ENCODE measurements at regions not wholly inside any gene's neighbourhood (a gene's known extent, or its start where the extent isn't known, plus 50 kb on each side); places are given as distances from the start of the nearest gene placed in this dataset.

DNA sequence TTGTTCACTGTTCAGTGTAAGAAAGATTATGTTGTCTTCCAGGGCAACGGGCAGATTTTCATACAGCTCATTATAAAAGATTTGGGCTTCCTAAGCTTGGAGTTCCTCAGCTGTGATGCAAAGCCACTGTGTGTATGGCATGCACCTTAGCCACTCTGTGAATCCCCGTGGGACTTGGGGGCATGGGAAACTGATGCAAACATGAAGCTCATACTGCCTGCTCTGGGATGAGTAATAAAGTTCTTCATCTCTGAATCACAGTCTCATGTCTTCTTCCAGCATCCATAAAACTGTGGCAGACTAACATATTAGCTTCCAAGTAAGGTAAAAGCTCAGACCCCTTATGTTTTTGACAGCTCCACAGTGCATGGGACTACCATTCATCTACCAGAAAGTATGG, 154.3 kb upstream of the RORA start:
- TF ChIP-seq POLR2AphosphoS5 (IDR thresholded peaks at IDR 0.05) = no peak
- TF ChIP-seq EZH2 (IDR thresholded peaks at IDR 0.05; ENCODE audit: borderline replicate concordance, insufficient read depth, low read length, poor library complexity, severe bottlenecking) = no peak
- no peak for TF ChIP-seq EP300 (conservative IDR thresholded peaks at IDR 0.05; ENCODE audit: poor library complexity, severe bottlenecking)
- no peak for TF ChIP-seq RAD21 (conservative IDR thresholded peaks at IDR 0.05)
- no peak for TF ChIP-seq SMC3 (conservative IDR thresholded peaks at IDR 0.05; ENCODE audit: poor library complexity)
- TF ChIP-seq, protein P1, sequence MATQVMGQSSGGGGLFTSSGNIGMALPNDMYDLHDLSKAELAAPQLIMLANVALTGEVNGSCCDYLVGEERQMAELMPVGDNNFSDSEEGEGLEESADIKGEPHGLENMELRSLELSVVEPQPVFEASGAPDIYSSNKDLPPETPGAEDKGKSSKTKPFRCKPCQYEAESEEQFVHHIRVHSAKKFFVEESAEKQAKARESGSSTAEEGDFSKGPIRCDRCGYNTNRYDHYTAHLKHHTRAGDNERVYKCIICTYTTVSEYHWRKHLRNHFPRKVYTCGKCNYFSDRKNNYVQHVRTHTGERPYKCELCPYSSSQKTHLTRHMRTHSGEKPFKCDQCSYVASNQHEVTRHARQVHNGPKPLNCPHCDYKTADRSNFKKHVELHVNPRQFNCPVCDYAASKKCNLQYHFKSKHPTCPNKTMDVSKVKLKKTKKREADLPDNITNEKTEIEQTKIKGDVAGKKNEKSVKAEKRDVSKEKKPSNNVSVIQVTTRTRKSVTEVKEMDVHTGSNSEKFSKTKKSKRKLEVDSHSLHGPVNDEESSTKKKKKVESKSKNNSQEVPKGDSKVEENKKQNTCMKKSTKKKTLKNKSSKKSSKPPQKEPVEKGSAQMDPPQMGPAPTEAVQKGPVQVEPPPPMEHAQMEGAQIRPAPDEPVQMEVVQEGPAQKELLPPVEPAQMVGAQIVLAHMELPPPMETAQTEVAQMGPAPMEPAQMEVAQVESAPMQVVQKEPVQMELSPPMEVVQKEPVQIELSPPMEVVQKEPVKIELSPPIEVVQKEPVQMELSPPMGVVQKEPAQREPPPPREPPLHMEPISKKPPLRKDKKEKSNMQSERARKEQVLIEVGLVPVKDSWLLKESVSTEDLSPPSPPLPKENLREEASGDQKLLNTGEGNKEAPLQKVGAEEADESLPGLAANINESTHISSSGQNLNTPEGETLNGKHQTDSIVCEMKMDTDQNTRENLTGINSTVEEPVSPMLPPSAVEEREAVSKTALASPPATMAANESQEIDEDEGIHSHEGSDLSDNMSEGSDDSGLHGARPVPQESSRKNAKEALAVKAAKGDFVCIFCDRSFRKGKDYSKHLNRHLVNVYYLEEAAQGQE (IDR thresholded peaks at IDR 0.05; ENCODE audit: borderline replicate concordance) = no peak
- TF ChIP-seq MXI1 (conservative IDR thresholded peaks at IDR 0.05; ENCODE audit: poor library complexity, severe bottlenecking) = no peak
- TF ChIP-seq, protein P2, sequence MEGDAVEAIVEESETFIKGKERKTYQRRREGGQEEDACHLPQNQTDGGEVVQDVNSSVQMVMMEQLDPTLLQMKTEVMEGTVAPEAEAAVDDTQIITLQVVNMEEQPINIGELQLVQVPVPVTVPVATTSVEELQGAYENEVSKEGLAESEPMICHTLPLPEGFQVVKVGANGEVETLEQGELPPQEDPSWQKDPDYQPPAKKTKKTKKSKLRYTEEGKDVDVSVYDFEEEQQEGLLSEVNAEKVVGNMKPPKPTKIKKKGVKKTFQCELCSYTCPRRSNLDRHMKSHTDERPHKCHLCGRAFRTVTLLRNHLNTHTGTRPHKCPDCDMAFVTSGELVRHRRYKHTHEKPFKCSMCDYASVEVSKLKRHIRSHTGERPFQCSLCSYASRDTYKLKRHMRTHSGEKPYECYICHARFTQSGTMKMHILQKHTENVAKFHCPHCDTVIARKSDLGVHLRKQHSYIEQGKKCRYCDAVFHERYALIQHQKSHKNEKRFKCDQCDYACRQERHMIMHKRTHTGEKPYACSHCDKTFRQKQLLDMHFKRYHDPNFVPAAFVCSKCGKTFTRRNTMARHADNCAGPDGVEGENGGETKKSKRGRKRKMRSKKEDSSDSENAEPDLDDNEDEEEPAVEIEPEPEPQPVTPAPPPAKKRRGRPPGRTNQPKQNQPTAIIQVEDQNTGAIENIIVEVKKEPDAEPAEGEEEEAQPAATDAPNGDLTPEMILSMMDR (IDR thresholded peaks at IDR 0.05; ENCODE audit: poor library complexity, severe bottlenecking) = no peak
- no peak for TF ChIP-seq TAF1 (IDR thresholded peaks at IDR 0.05; ENCODE audit: low read depth)
- no peaks in the 10 kb centered on the region for H3F3A ChIP-seq (ENCODE audit: insufficient read depth, low read length, poor library complexity, severe bottlenecking)
- no peak overlapping the region for H2AFZ ChIP-seq (ENCODE audit: low read depth, low read length)
- H3K4me3 ChIP-seq (ENCODE audit: low read length) = no peak overlapping the region
- no peaks in the 10 kb centered on the region for H3K36me3 ChIP-seq (ENCODE audit: insufficient read depth, low read length)
- H3K4me2 ChIP-seq (ENCODE audit: low read length) = no peak overlapping the region
- H3K79me2 ChIP-seq (replicated peaks; ENCODE audit: insufficient read depth, low read length) = no peaks in the 10 kb centered on the region
- H3K9me3 ChIP-seq (ENCODE audit: low read length) = no peaks in the 10 kb centered on the region
- no peaks in the 10 kb centered on the region for H3K27me3 ChIP-seq (ENCODE audit: insufficient read depth, low read depth, low read length)
- H3K9me2 ChIP-seq (ENCODE audit: insufficient read depth, low read length) = no peaks in the 10 kb centered on the region
- no peaks in the 10 kb centered on the region for H4K20me1 ChIP-seq (ENCODE audit: insufficient read depth)
- no peak overlapping the region for H3K27ac ChIP-seq (ENCODE audit: low read length)
- H3K9ac ChIP-seq (ENCODE audit: low read length) = no peak overlapping the region

DNA sequence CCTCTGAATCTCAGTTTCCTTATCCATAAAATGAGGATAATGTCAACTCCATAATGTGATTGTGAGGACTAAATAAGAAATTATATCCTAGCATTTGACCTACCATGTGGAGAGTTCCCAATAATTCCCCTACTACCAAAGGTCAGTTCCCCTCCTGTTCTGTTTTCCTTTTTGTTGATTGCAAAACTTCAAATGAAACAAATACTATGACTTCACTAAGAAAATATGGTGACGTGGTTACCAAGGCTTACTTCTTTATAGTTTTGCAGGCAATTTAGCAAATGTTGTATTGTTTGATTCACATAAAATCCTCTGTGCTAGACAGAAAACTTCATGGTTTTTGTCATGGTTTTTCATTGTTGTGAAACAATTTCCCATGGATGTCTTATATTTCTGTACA, 153.8 kb upstream of the RORA start:
- Histone ChIP-seq H4K20me1 (ENCODE audit: insufficient read depth) (no peaks in the 10 kb centered on the region), H3K79me2 (replicated peaks; ENCODE audit: insufficient read depth, low read length) (no peaks in the 10 kb centered on the region), H2AFZ (ENCODE audit: low read depth, low read length) (no peak overlapping the region), H3K9me3 (ENCODE audit: low read length) (no peaks in the 10 kb centered on the region), H3K4me3 (ENCODE audit: low read length) (no peak overlapping the region), H3K9me2 (ENCODE audit: insufficient read depth, low read length) (no peaks in the 10 kb centered on the region), H3K9ac (ENCODE audit: low read length) (no peak overlapping the region), H3K4me2 (ENCODE audit: low read length) (no peak overlapping the region), H3K36me3 (ENCODE audit: insufficient read depth, low read length) (no peaks in the 10 kb centered on the region), H3F3A (ENCODE audit: insufficient read depth, low read length, poor library complexity, severe bottlenecking) (no peaks in the 10 kb centered on the region), H3K27ac (ENCODE audit: low read length) (no peak overlapping the region), H3K27me3 (ENCODE audit: insufficient read depth, low read depth, low read length) (no peaks in the 10 kb centered on the region)
- TF ChIP-seq, protein P1 (IDR thresholded peaks at IDR 0.05; ENCODE audit: borderline replicate concordance) = no peak
- TF ChIP-seq TAF1 (IDR thresholded peaks at IDR 0.05; ENCODE audit: low read depth) (no peak), MXI1 (conservative IDR thresholded peaks at IDR 0.05; ENCODE audit: poor library complexity, severe bottlenecking) (no peak), EP300 (conservative IDR thresholded peaks at IDR 0.05; ENCODE audit: poor library complexity, severe bottlenecking) (no peak), POLR2AphosphoS5 (IDR thresholded peaks at IDR 0.05) (no peak), SMC3 (conservative IDR thresholded peaks at IDR 0.05; ENCODE audit: poor library complexity) (no peak), RAD21 (conservative IDR thresholded peaks at IDR 0.05) (no peak), EZH2 (IDR thresholded peaks at IDR 0.05; ENCODE audit: borderline replicate concordance, insufficient read depth, low read length, poor library complexity, severe bottlenecking) (no peak)
- TF ChIP-seq, protein P2 (IDR thresholded peaks at IDR 0.05; ENCODE audit: poor library complexity, severe bottlenecking) = no peak

Measured in neural cell (in vitro differentiated cells).